ENCODE measurements at regions not wholly inside any gene's neighbourhood (a gene's known extent, or its start where the extent isn't known, plus 50 kb on each side); places are given as distances from the start of the nearest gene placed in this dataset.

DNA sequence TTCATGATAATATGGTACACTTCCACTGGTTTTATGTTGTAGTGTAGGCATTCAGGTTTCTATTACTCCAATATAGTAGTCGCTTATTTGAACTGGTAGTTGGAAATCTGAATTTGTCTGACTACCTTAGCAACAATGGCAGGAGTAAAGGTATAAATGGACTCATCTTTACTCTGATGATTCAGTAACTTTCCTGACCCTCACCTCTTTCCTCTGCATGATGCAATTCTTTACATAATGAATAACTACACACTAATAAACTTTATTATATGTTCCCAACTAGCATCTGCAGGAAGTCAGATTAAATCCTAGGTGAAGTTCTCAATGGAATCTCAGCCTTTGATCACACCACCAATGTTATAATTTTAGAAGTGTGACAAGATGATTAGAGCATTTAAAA lies 70.5 kb upstream of the ATP2B1 start:
- Histone ChIP-seq H3K9ac (ENCODE audit: low read length) (no peak overlapping the region), H3K4me3 (ENCODE audit: low read length) (no peak overlapping the region), H3K36me3 (ENCODE audit: insufficient read depth, low read length) (no peaks in the 10 kb centered on the region), H3K27me3 (ENCODE audit: insufficient read depth, low read depth, low read length) (no peaks in the 10 kb centered on the region), H3K79me2 (replicated peaks; ENCODE audit: insufficient read depth, low read length) (no peaks in the 10 kb centered on the region), H3K9me2 (ENCODE audit: insufficient read depth, low read length) (no peaks in the 10 kb centered on the region), H4K20me1 (ENCODE audit: insufficient read depth) (no peaks in the 10 kb centered on the region), H3K4me2 (ENCODE audit: low read length) (no peak overlapping the region), H2AFZ (ENCODE audit: low read depth, low read length) (no peak overlapping the region), H3K9me3 (ENCODE audit: low read length) (no peaks in the 10 kb centered on the region), H3F3A (ENCODE audit: insufficient read depth, low read length, poor library complexity, severe bottlenecking) (no peaks in the 10 kb centered on the region), H3K27ac (ENCODE audit: low read length) (no peak overlapping the region)
- TF ChIP-seq SMC3 (conservative IDR thresholded peaks at IDR 0.05; ENCODE audit: poor library complexity) (no peak), TAF1 (IDR thresholded peaks at IDR 0.05; ENCODE audit: low read depth) (no peak), MXI1 (conservative IDR thresholded peaks at IDR 0.05; ENCODE audit: poor library complexity, severe bottlenecking) (no peak), EP300 (conservative IDR thresholded peaks at IDR 0.05; ENCODE audit: poor library complexity, severe bottlenecking) (no peak), EZH2 (IDR thresholded peaks at IDR 0.05; ENCODE audit: borderline replicate concordance, insufficient read depth, low read length, poor library complexity, severe bottlenecking) (no peak)
- TF ChIP-seq, protein P1, sequence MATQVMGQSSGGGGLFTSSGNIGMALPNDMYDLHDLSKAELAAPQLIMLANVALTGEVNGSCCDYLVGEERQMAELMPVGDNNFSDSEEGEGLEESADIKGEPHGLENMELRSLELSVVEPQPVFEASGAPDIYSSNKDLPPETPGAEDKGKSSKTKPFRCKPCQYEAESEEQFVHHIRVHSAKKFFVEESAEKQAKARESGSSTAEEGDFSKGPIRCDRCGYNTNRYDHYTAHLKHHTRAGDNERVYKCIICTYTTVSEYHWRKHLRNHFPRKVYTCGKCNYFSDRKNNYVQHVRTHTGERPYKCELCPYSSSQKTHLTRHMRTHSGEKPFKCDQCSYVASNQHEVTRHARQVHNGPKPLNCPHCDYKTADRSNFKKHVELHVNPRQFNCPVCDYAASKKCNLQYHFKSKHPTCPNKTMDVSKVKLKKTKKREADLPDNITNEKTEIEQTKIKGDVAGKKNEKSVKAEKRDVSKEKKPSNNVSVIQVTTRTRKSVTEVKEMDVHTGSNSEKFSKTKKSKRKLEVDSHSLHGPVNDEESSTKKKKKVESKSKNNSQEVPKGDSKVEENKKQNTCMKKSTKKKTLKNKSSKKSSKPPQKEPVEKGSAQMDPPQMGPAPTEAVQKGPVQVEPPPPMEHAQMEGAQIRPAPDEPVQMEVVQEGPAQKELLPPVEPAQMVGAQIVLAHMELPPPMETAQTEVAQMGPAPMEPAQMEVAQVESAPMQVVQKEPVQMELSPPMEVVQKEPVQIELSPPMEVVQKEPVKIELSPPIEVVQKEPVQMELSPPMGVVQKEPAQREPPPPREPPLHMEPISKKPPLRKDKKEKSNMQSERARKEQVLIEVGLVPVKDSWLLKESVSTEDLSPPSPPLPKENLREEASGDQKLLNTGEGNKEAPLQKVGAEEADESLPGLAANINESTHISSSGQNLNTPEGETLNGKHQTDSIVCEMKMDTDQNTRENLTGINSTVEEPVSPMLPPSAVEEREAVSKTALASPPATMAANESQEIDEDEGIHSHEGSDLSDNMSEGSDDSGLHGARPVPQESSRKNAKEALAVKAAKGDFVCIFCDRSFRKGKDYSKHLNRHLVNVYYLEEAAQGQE (IDR thresholded peaks at IDR 0.05; ENCODE audit: borderline replicate concordance) = no peak

DNA sequence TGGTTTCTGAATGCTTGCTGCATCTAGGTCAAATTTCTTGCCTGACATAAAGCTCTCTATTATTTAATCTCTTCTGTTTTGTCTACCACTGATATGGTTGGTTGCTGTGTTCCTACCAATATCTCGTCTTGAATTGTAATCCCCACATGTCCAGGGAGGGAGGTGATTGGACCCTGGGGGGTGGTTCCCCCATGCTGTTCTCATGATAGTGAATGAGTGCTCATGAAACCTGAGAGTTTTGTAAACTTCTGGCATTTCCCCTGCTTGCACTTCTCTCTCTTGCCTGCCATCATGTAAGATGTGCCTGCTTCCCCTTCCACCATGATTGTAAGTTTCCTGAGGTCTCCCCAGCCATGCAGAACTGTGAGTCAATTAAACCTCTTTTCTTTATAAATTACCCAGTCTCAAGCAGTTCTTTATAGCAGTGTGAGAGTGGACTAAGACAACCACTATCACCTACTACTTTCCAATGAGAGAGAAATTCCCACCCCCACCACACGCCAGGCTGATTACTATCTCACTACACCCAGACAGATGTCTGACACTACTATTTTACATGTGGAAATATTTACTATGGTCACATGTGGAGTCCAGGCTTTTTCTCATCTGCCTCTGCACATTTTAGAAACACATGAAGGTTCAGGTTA lies 69.2 kb upstream of the ATP2B1 start:
- H3K4me2 ChIP-seq (ENCODE audit: low read length) = no peak overlapping the region
- H3K27me3 ChIP-seq (ENCODE audit: insufficient read depth, low read depth, low read length) = no peaks in the 10 kb centered on the region
- H2AFZ ChIP-seq (ENCODE audit: low read depth, low read length) = no peak overlapping the region
- no peak for TF ChIP-seq RAD21 (conservative IDR thresholded peaks at IDR 0.05)
- no peak for TF ChIP-seq SMC3 (conservative IDR thresholded peaks at IDR 0.05; ENCODE audit: poor library complexity)
- no peak for TF ChIP-seq POLR2AphosphoS5 (IDR thresholded peaks at IDR 0.05)
- no peak for TF ChIP-seq MXI1 (conservative IDR thresholded peaks at IDR 0.05; ENCODE audit: poor library complexity, severe bottlenecking)
- TF ChIP-seq, protein P1 (IDR thresholded peaks at IDR 0.05; ENCODE audit: borderline replicate concordance) = no peak
- no peak for TF ChIP-seq TAF1 (IDR thresholded peaks at IDR 0.05; ENCODE audit: low read depth)
- no peak for TF ChIP-seq EP300 (conservative IDR thresholded peaks at IDR 0.05; ENCODE audit: poor library complexity, severe bottlenecking)
- no peak overlapping the region for H3K9ac ChIP-seq (ENCODE audit: low read length)
- no peaks in the 10 kb centered on the region for H4K20me1 ChIP-seq (ENCODE audit: insufficient read depth)
- no peaks in the 10 kb centered on the region for H3K79me2 ChIP-seq (replicated peaks; ENCODE audit: insufficient read depth, low read length)
- no peaks in the 10 kb centered on the region for H3K36me3 ChIP-seq (ENCODE audit: insufficient read depth, low read length)
- no peak overlapping the region for H3K27ac ChIP-seq (ENCODE audit: low read length)
- H3K9me2 ChIP-seq (ENCODE audit: insufficient read depth, low read length) = no peaks in the 10 kb centered on the region
- no peaks in the 10 kb centered on the region for H3K9me3 ChIP-seq (ENCODE audit: low read length)
- H3F3A ChIP-seq (ENCODE audit: insufficient read depth, low read length, poor library complexity, severe bottlenecking) = no peaks in the 10 kb centered on the region
- H3K4me3 ChIP-seq (ENCODE audit: low read length) = no peak overlapping the region

Measured in neural cell (in vitro differentiated cells).